ENCODE measurements at regions not wholly inside any gene's neighbourhood (a gene's known extent, or its start where the extent isn't known, plus 50 kb on each side); places are given as distances from the start of the nearest gene placed in this dataset.
"Not testable (repeated sequence)": the region's sequence is repeated elsewhere in the genome, so short reads cannot be mapped to it uniquely, and the experiment has no call there.

DNA sequence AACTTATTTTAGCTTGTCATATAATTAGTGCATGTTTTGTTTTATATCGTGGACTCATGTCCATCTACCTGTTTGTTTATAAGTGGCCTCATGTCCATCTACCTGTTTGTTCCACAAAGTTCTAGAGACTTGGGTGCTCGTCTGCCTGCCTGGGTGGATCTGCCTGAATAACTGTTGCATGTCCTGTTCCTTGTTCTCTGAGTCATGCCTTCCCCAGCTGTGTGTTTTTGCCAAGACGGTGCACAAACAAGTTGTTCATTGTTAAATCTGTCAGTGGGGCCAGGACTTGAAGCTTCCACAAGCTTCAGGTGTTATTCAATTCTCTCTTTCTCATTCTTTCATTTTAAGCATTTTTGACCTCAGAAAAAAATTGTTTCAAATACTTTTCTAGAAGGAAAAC is 358.0 kb upstream of the CITED2 start:
- TF ChIP-seq, protein P1, sequence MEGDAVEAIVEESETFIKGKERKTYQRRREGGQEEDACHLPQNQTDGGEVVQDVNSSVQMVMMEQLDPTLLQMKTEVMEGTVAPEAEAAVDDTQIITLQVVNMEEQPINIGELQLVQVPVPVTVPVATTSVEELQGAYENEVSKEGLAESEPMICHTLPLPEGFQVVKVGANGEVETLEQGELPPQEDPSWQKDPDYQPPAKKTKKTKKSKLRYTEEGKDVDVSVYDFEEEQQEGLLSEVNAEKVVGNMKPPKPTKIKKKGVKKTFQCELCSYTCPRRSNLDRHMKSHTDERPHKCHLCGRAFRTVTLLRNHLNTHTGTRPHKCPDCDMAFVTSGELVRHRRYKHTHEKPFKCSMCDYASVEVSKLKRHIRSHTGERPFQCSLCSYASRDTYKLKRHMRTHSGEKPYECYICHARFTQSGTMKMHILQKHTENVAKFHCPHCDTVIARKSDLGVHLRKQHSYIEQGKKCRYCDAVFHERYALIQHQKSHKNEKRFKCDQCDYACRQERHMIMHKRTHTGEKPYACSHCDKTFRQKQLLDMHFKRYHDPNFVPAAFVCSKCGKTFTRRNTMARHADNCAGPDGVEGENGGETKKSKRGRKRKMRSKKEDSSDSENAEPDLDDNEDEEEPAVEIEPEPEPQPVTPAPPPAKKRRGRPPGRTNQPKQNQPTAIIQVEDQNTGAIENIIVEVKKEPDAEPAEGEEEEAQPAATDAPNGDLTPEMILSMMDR (IDR thresholded peaks at IDR 0.05), result no peak
- Histone ChIP-seq H3K27me3 (no peaks in the 10 kb centered on the region), H3K4me3 (no peak overlapping the region), H3K27ac (no peak overlapping the region), H3K36me3 (no peaks in the 10 kb centered on the region), H3K4me1 (peaks cover 0 to 10% of the 10 kb centered on the region in 2 donors), H3K9me3 (no peaks in the 10 kb centered on the region)
- peak; percentile 63 for DNase-seq (ENCODE audit: low spot score)

DNA sequence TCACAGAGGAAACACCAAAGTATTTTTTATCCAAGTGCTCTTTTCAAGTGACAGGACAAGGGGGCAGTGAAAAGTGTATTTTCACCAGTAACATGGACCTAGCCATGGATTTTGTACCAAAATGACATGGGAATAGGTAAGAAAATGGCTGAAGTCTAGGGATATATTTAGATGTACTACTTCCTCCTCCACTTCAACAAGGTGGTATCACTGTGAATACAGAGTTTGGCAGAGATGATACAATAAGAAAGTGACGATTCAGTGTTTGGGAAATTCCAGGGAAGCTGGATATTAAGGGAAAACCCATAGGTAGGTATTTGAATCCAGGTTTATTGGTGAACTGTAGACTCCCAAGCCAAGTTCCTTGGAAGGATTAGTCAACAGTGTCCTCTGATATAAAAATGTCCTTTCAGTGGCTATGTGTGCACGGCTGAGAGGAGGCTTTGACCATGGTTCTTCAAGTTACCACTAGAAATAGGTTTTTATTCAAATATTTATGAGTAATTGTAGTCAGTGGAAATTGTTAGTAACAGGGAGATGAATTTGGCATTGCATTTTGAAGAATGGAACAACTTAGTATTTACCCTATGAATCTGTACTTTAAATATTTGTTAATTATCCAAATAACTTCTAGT is 356.0 kb upstream of the CITED2 start:
- Histone ChIP-seq H3K27ac (peak overlapping the region in 1 of 2 donors; percentile 20), H3K4me3 (no peak overlapping the region), H3K36me3 (no peaks in the 10 kb centered on the region), H3K9me3 (no peaks in the 10 kb centered on the region), H3K4me1 (peaks cover 0 to 10% of the 10 kb centered on the region in 2 donors), H3K27me3 (no peaks in the 10 kb centered on the region)
- DNase-seq (ENCODE audit: low spot score), result no peak
- TF ChIP-seq, protein P1 (IDR thresholded peaks at IDR 0.05), result no peak

DNA sequence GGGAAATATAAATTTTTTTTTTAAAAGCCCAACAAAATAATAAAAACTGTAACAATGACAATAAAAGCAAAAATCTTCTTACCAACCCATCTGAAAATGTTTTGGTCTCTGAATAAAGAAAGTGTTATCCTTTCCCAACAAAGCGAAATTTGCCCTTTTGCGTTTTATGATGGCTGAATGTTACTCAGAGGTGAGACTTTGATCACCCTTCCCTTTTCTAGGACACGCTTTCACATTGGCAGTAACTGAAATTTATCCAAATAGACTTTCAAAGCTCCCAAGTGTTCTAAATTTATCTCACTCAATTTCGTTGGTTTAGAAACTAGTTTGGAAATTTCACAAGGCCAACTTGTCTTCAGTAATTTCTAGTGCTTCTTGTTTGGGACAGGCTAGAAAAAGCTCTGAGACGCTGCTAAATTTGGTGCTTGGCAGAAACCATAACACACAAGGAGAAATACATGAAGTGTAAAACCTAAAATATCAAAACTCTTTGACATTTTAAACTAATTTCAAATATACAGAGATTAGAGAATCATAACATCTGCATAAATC is 354.5 kb upstream of the CITED2 start:
- TF ChIP-seq, protein P1 (IDR thresholded peaks at IDR 0.05), result no peak
- Histone ChIP-seq H3K4me1 (peaks cover 0 to 10% of the 10 kb centered on the region in 2 donors), H3K4me3 (no peak overlapping the region), H3K9me3 (no peaks in the 10 kb centered on the region), H3K27me3 (no peaks in the 10 kb centered on the region), H3K27ac (peak overlapping the region in 1 of 2 donors; percentile 59), H3K36me3 (no peaks in the 10 kb centered on the region)
- no peak for DNase-seq (ENCODE audit: low spot score)

DNA sequence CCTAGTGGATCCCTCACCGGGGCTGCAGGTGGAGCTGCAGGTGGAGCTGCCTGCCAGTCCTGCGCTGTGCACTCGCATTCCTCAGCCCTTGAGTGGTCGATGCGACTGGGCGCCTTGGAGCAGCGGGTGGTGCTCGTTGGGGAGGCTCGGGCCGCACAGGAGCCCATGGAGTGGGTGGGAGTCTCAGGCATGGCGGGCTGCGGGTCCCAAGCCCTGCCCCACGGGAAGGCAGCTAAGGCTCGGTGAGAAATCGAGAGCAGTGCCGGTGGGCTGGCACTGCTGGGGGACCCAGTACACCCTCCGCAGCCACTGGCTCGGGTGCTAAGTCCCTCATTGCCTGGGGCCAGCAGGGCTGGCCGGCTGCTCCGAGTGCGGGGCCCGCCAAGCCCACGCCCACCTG is 351.8 kb upstream of the CITED2 start:
- not testable (repeated sequence) for H3K27me3 ChIP-seq; H3K9me3 ChIP-seq; DNase-seq (ENCODE audit: low spot score); H3K4me3 ChIP-seq; H3K36me3 ChIP-seq; H3K27ac ChIP-seq
- H3K4me1 ChIP-seq, result peaks cover 0 to 10% of the 10 kb centered on the region in 2 donors

DNA sequence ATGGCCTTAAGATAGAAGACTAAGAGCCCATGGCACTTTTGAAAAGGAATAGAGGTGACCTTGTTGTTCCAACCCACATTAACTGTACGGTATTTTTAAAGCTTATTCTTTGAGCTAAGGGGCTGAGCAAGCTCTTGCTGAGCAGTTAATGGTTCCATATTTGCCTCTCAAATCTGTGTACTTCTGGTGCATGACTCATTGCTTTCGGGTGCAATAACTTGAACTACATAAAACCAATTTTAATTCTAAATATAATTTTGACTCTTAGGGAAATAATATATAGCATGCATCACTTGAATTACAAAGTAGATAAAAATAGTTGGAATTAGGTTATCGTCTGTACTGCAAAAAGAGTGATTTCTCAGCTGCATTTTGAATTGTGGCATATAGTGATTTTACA is 348.1 kb upstream of the CITED2 start:
- TF ChIP-seq, protein P1 (IDR thresholded peaks at IDR 0.05), result no peak
- no peak overlapping the region for H3K4me3 ChIP-seq
- H3K9me3 ChIP-seq, result no peaks in the 10 kb centered on the region
- DNase-seq (ENCODE audit: low spot score), result no peak
- H3K27me3 ChIP-seq, result no peaks in the 10 kb centered on the region
- no peaks in the 10 kb centered on the region for H3K4me1 ChIP-seq
- H3K36me3 ChIP-seq, result no peaks in the 10 kb centered on the region
- H3K27ac ChIP-seq, result no peak overlapping the region

DNA sequence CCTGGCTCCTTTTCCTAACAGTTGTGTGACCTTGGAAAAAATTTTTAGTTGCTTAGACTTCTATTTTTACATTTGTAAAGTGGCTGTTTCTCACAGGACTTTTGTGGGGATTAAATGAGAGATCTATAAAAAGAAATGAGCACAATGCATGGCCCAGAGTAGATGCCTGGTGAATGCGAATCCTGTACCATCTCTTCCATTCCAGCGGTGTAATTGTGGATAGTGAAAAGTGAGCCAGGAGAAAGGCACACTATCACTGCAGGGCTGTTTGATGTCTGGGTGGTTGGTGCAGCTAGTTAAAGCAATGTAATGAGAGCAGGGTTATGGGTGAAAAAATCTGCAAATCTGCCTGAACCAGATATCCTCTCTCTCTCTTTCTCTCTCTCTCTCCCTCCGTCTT is 347.5 kb upstream of the CITED2 start:
- no peaks in the 10 kb centered on the region for H3K9me3 ChIP-seq
- H3K4me3 ChIP-seq, result no peak overlapping the region
- no peak for DNase-seq (ENCODE audit: low spot score)
- H3K27ac ChIP-seq, result peak overlapping the region in 1 of 2 donors; percentile 29
- no peaks in the 10 kb centered on the region for H3K36me3 ChIP-seq
- H3K4me1 ChIP-seq, result no peaks in the 10 kb centered on the region
- TF ChIP-seq, protein P1 (IDR thresholded peaks at IDR 0.05), result no peak
- H3K27me3 ChIP-seq, result no peaks in the 10 kb centered on the region

Data from right atrium auricular region (tissue), 2 donors.